ENCODE measurements at regions not wholly inside any gene's neighbourhood (a gene's known extent, or its start where the extent isn't known, plus 50 kb on each side); places are given as distances from the start of the nearest gene placed in this dataset.

DNA sequence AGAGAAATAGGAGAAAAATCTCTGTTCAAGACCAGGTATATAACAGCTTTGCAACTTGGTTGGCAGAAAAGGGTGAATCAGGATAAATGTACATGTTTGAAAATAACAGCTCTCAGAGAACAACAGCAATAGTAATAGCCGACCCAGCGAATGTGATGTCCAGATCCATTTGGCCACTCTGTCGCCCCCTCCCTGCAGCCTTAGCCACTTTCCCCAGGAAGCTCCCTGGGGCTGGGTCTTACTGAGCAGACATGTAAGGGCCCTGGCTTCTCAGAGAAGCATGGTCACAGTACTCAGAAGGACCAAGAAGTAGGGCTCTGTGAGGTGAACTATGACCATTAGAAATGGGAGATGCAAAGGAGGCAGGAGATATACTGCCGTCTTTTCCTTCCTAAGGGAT lies 154.1 kb upstream of the SNX19 start:
- DNase-seq (ENCODE audit: low spot score), result no peak
- TF ChIP-seq, protein P1, sequence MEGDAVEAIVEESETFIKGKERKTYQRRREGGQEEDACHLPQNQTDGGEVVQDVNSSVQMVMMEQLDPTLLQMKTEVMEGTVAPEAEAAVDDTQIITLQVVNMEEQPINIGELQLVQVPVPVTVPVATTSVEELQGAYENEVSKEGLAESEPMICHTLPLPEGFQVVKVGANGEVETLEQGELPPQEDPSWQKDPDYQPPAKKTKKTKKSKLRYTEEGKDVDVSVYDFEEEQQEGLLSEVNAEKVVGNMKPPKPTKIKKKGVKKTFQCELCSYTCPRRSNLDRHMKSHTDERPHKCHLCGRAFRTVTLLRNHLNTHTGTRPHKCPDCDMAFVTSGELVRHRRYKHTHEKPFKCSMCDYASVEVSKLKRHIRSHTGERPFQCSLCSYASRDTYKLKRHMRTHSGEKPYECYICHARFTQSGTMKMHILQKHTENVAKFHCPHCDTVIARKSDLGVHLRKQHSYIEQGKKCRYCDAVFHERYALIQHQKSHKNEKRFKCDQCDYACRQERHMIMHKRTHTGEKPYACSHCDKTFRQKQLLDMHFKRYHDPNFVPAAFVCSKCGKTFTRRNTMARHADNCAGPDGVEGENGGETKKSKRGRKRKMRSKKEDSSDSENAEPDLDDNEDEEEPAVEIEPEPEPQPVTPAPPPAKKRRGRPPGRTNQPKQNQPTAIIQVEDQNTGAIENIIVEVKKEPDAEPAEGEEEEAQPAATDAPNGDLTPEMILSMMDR (IDR thresholded peaks at IDR 0.05; ENCODE audit: extremely low read depth, missing control alignments), result no peak

DNA sequence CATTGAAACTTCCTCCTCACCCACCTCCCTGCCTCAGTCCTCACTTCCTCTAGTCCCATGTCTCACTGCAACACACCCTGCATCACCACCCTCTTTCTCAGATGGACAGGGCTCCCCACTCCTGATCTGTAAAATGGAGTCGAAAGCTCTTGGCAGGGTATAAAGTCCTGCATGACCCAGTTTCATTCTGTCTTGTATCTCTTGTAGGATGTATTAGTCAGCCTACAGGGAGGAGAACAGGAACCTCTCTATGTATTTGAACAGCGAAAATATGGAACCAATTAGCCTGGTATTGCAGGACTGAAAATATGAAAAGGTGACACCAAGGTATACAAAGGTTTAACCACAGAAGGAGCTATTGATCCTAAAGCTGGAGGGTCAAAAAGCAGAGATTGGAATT lies 156.9 kb upstream of the SNX19 start:
- TF ChIP-seq, protein P1 (IDR thresholded peaks at IDR 0.05; ENCODE audit: extremely low read depth, missing control alignments), result no peak
- no peak for DNase-seq (ENCODE audit: low spot score)

DNA sequence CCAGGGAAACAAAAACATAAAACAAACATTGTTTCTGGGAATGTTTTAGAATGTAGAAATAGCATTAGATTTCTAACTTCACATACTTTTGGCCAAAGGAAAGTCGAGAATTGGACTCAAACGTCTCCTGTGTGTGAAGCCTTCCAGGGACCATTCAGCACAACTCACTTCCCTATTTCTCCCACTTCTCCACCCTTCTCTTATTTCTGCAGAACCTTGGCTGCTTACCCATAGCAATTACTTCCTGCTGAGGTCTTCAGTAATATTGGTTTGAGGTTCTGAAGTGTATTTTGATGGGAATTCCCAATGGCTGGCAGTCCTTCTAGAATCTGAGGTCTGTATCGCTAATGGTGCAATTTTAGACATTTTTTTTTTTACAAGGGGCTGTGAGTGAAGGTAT lies 158.3 kb upstream of the SNX19 start:
- no peak for DNase-seq (ENCODE audit: low spot score)
- TF ChIP-seq, protein P1 (IDR thresholded peaks at IDR 0.05; ENCODE audit: extremely low read depth, missing control alignments), result no peak

DNA sequence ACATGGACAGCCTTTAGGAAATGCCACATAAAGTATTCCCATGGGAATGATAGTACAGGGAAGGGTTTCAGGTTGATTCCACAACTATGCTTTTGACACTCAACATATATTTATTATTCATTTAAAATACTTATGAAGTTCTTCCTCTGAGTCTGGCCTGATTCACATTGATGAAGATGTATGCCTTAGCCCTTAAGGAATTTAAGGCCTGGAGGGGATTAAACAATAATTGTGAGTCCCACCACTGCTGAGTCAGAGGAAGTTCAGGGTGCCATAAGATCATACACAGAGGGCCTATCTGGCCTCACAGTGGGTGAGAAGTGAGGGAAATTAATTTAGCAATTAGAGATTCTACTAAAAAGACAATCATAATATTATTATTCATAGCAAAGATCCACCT lies 161.1 kb upstream of the SNX19 start:
- no peak for DNase-seq (ENCODE audit: low spot score)
- TF ChIP-seq, protein P1 (IDR thresholded peaks at IDR 0.05; ENCODE audit: extremely low read depth, missing control alignments), result no peak

DNA sequence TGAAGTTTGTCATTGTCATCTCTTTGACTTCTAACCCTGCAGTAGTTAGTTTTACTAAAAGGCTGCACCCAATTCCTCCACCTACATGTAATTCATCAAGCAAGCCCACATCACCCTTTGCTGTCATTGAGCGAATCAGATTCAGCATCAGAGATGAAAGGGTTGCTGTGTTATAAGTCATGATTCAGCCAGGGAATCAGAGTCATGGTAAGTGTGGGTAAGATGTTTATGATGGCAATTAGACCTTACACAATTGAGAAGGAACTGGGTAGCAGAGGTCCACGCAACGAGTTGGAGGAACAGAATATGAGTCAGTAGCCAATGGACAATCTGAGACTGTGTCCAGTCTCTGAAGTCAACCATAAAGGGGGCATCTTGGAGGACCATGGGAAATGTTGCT lies 162.8 kb upstream of the SNX19 start:
- TF ChIP-seq, protein P1 (IDR thresholded peaks at IDR 0.05; ENCODE audit: extremely low read depth, missing control alignments), result no peak
- no peak for DNase-seq (ENCODE audit: low spot score)

DNA sequence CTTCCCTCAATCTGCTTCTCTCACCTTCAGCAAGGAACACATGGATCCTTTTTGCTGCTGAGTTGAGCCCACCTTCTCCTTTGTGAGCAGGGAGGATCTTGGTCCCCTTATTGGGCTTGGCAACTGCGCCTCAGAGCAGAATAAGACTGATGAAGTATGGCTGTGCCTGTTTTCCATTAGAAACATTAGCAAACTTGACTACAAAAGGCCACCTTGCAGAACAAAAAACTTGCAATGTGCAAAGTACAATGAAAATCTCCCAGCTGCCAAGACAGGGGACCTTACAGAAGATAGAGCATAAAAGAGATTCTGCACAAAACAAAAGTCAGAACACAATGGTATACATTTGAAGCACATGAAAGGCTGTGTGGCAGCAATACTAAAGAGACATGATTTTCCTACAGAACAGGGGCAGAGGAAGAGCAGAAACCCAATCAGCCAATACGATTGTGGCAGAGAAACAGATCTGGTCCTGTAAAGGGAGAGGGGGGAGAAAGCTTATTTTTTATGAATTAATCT lies 173.5 kb upstream of the SNX19 start:
- DNase-seq (ENCODE audit: low spot score), result no peak
- TF ChIP-seq, protein P1 (IDR thresholded peaks at IDR 0.05; ENCODE audit: extremely low read depth, missing control alignments), result no peak

DNA sequence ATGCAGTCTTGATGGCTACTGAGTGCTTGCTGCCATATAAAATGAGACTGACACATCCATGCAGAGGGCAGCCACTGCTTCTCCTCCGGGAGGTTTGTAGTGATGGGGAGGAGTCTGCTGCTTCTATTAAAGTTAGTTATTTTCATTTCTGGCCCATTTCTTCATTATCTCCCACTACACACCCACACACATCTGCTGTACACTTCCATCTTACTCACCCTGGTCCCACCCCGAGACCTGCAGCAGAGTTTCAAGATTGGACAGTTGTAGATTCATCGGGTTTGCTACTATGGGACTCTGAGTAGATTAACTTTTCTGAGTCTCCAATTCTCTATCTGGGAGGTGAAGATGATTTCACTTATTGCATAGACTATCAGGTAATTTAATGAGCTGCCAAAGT lies 176.2 kb upstream of the SNX19 start:
- TF ChIP-seq, protein P1 (IDR thresholded peaks at IDR 0.05; ENCODE audit: extremely low read depth, missing control alignments), result no peak
- DNase-seq (ENCODE audit: low spot score), result no peak
